ENCODE measurements at regions not wholly inside any gene's neighbourhood (a gene's known extent, or its start where the extent isn't known, plus 50 kb on each side); places are given as distances from the start of the nearest gene placed in this dataset.

GRCh38 chr1:102628109-102628613, 480.2 kb downstream of the COL11A1 start:
- H3K9ac ChIP-seq (ENCODE audit: extremely low read depth, insufficient read length, low read length), result no peak overlapping the region

More at GRCh38 chr1:102628109-102628613, 480.2 kb downstream of the COL11A1 start:
- no peaks in the 10 kb centered on the region for H3K4me1 ChIP-seq (ENCODE audit: insufficient read depth, low read length)
- no peak for TF ChIP-seq CTCF (conservative IDR thresholded peaks at IDR 0.05)
- H3K56ac ChIP-seq (ENCODE audit: insufficient read length, low read depth, low read length), result no peak overlapping the region
- no peak overlapping the region for H3K14ac ChIP-seq (ENCODE audit: insufficient read depth, low read length)
- H3K4ac ChIP-seq (ENCODE audit: low read depth, low read length), result no peak overlapping the region
- no peak overlapping the region for H3K18ac ChIP-seq (ENCODE audit: insufficient read length, low read depth, low read length)
- Mint-ChIP-seq H3K27ac (no peak overlapping the region), H3K36me3 (ENCODE audit: insufficient read depth in 1 of 3, low read depth in 3 of 3) (no peaks in the 10 kb centered on the region), H3K4me3 (no peak overlapping the region), H3K9me3 (no peaks in the 10 kb centered on the region), H3K4me1 (no peaks in the 10 kb centered on the region), H3K27me3 (ENCODE audit: low read depth) (no peaks in the 10 kb centered on the region)
- WGBS (ENCODE audit: extremely low coverage, insufficient read length, low lambda C conversion rate), result no CpG with 5 or more reads among the region's 5 CpGs
- H3K4me2 ChIP-seq (ENCODE audit: insufficient read depth, insufficient read length, low read length), result no peak overlapping the region
- H3K27ac ChIP-seq (ENCODE audit: insufficient read length, low read depth, low read length), result no peak overlapping the region
- H3K79me2 ChIP-seq (ENCODE audit: insufficient read depth, low read length), result no peaks in the 10 kb centered on the region
- no peak for DNase-seq
- H3K27me3 ChIP-seq (ENCODE audit: insufficient read depth, low read length), result no peaks in the 10 kb centered on the region
- no peak overlapping the region for H2BK12ac ChIP-seq (ENCODE audit: insufficient read length, low read depth, low read length)
- H4K20me1 ChIP-seq (ENCODE audit: control insufficient read depth, insufficient read depth, insufficient read length), result no peaks in the 10 kb centered on the region
- no peak overlapping the region for H2BK20ac ChIP-seq (ENCODE audit: low read depth, low read length, poor library complexity, severe bottlenecking)
- no peaks in the 10 kb centered on the region for H3K23me2 ChIP-seq (ENCODE audit: insufficient read length, low read depth, low read length, poor library complexity, severe bottlenecking)
- no peak overlapping the region for H3K23ac ChIP-seq (ENCODE audit: insufficient read length, low read depth, low read length)
- H2AFZ ChIP-seq (ENCODE audit: low read length), result no peak overlapping the region
- H4K91ac ChIP-seq (ENCODE audit: insufficient read length, low read depth, low read length), result no peak overlapping the region
- no peak overlapping the region for H2BK120ac ChIP-seq (ENCODE audit: low read depth, low read length, poor library complexity, severe bottlenecking)
- H2BK15ac ChIP-seq (ENCODE audit: low read depth, low read length), result no peak overlapping the region
- no peaks in the 10 kb centered on the region for H3K79me1 ChIP-seq (ENCODE audit: insufficient read depth, low read depth, low read length, poor library complexity, severe bottlenecking)
- no peak overlapping the region for H4K8ac ChIP-seq (replicated peaks; ENCODE audit: insufficient read length, low read depth, low read length)
- no peak overlapping the region for H3T11ph ChIP-seq (ENCODE audit: low read length)
- no peak overlapping the region for H4K5ac ChIP-seq (ENCODE audit: insufficient read length, low read depth, low read length)
- no peak overlapping the region for H2AK5ac ChIP-seq (ENCODE audit: insufficient read length, low read length)
- no peaks in the 10 kb centered on the region for H3K9me3 ChIP-seq (ENCODE audit: control insufficient read depth, low read depth, low read length)
- H2BK5ac ChIP-seq (ENCODE audit: insufficient read length, low read length), result no peak overlapping the region
